ENCODE measurements at regions not wholly inside any gene's neighbourhood (a gene's known extent, or its start where the extent isn't known, plus 50 kb on each side); places are given as distances from the start of the nearest gene placed in this dataset.

DNA sequence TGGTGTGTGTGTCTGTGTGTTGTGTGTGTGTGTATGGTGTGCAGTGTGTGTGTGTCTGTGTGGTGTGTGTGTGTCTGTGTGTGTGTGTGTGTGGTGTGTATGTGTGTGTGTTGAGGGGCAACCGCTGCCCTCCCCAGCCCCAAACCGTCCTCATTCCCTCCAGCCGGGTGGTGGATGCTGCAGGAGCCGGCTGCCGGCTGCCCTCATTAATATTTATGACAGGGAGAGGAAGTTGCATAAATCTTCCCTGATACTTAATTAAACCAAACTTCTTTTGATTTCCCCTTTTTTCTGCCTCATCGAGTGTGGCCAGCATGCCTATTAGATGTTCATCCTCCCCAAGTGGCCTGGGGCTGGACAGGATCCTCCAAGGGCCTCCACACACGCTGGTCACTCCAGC is 121.4 kb upstream of the MVB12B start:
- Histone ChIP-seq H3K27ac (no peak overlapping the region), H3K27me3 (no peaks in the 10 kb centered on the region), H3K4me3 (no peak overlapping the region), H3K36me3 (no peaks in the 10 kb centered on the region), H3K4me1 (no peaks in the 10 kb centered on the region), H3K9me3 (replicated peaks) (peaks cover 12% of the 10 kb centered on the region)
- peak in 1 of 2 experiments; percentile 27 for DNase-seq

DNA sequence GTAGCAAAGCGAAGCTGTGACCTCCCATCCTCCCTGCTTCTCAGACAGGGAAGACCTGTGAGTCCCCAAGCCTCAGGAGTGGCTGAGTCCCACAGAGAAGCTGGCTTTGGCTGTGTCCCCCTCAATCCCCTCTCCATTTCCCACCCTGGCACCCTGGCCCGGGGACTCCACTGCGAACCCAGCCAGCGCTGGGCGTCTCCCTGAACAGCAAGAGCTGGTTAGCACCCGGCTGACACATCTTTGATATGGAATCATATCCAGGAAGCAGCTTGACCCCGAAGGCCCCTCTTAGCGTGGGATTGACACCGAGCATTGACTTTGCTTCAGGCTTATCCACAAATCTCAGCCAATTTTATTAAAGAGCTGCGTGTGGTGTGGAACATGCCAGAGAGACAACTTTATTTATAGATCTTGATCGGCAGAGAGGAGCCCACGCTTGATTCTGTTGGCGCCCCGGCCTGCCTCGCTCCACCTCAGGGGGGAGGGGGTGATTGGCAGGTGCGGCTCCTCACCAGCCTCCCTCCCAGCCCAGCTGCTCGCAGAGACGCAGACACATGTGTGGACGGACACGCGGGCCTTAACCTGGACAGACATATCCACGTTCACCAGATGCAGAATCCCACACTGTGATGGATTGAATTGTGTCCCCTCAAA is 120.7 kb upstream of the MVB12B start:
- Histone ChIP-seq H3K9me3 (replicated peaks) (peaks cover 6% of the 10 kb centered on the region), H3K4me3 (no peak overlapping the region), H3K27me3 (no peaks in the 10 kb centered on the region), H3K36me3 (no peaks in the 10 kb centered on the region), H3K4me1 (no peaks in the 10 kb centered on the region), H3K27ac (no peak overlapping the region)
- no peak for DNase-seq

DNA sequence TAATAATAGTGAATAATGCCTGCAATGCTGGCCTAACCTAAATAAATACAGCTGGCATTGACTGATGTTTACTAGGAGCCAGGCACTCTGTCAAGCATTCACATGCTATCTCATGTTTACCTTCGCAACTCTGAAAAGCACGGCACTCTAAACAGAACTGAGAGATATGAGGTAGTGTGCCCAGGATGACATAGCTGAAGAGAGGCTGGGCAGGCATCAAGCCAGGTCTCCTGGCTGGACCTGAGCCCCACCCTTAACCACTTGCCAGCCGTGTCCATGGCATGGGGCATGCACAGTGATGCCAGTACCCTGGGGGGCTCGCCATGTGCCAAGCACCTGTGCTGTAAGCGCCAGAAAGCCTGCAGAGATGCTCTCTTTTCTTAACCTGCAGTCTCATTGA is 119.4 kb upstream of the MVB12B start:
- Histone ChIP-seq H3K27me3 (no peaks in the 10 kb centered on the region), H3K27ac (no peak overlapping the region), H3K9me3 (replicated peaks) (no peaks in the 10 kb centered on the region), H3K36me3 (no peaks in the 10 kb centered on the region), H3K4me1 (no peaks in the 10 kb centered on the region), H3K4me3 (no peak overlapping the region)
- DNase-seq, result no peak

- no peak for DNase-seq
- Histone ChIP-seq H3K27me3 (no peaks in the 10 kb centered on the region), H3K9me3 (replicated peaks) (peaks cover under 1% of the 10 kb centered on the region; the same call in 1 of the 2 replicates), H3K36me3 (no peaks in the 10 kb centered on the region), H3K4me1 (no peaks in the 10 kb centered on the region), H3K27ac (no peak overlapping the region), H3K4me3 (no peak overlapping the region)
These were observed 118.3 kb upstream of the MVB12B start for GRCh38 chr9:126208216-126208758.

DNA sequence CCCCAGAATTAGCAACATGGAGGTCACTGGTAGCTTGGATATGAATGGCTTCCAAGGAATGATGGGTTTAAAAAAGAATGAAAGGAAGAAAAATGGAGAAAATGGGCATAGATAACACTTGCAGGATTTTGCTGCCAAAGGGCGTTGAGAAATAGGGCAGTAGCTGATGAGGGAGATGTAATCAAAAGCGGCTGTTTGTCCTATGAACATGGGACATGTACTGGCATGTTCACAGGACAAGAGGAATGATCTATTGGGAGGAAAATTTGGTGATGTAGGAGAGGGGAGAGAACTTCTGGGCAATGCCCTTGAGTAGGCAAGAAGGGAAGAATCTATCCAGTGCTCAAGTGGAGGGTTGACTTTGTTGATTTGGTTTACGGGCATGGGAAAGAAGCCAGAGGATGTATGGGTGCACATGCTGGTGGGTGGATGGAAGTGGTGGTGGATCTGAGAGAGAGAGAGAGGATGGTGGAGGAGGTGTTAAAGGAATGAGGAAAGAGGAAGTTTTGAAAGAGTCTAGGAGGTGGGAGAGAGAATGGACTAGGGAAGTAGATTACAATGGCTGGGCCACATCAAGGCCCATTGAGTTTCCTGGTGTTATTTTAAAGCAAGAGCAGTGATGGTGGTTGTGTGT is 115.1 kb upstream of the MVB12B start:
- no peaks in the 10 kb centered on the region for H3K36me3 ChIP-seq
- H3K27ac ChIP-seq, result no peak overlapping the region
- DNase-seq, result no peak
- no peak overlapping the region for H3K4me3 ChIP-seq
- no peaks in the 10 kb centered on the region for H3K4me1 ChIP-seq
- H3K27me3 ChIP-seq, result no peaks in the 10 kb centered on the region
- H3K9me3 ChIP-seq (replicated peaks), result peaks cover 14% of the 10 kb centered on the region

GRCh38 chr9:126215486-126215885 is 111.1 kb upstream of the MVB12B start:
- Histone ChIP-seq H3K27me3 (no peaks in the 10 kb centered on the region; the same call in 1 of the 2 replicates), H3K36me3 (no peaks in the 10 kb centered on the region), H3K4me3 (no peak overlapping the region), H3K4me1 (peaks cover 5% of the 10 kb centered on the region; the same call in 1 of the 2 replicates), H3K27ac (no peak overlapping the region), H3K9me3 (replicated peaks) (peaks cover 14% of the 10 kb centered on the region)
- no peak for DNase-seq

DNA sequence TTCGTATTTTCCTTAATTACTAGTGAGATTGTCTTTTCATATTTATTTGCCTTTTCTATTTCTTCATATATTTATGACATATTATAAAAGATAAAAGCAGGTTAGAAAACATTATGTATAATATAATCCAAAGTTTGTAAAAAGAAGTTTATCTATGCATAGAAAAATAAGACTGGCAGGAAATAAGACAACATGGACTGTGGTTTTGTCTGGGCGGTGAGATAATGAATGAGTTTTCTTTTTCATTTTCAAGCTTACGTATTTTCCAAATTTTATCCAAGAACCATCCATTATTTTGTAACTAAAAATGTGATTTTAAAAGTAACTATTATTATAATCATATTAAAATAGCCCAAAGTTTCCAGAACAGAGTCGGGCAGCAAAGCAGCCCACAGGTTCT is 109.8 kb upstream of the MVB12B start:
- Histone ChIP-seq H3K4me3 (no peak overlapping the region), H3K9me3 (replicated peaks) (peaks cover 24% of the 10 kb centered on the region), H3K36me3 (no peaks in the 10 kb centered on the region), H3K27me3 (no peaks in the 10 kb centered on the region; the same call in 1 of the 2 replicates), H3K4me1 (peaks cover 5% of the 10 kb centered on the region; the same call in 1 of the 2 replicates), H3K27ac (no peak overlapping the region)
- DNase-seq, result no peak

- Histone ChIP-seq H3K36me3 (no peaks in the 10 kb centered on the region), H3K9me3 (replicated peaks) (peaks cover 24% of the 10 kb centered on the region), H3K4me1 (peaks cover 5% of the 10 kb centered on the region; the same call in 1 of the 2 replicates), H3K4me3 (no peak overlapping the region), H3K27me3 (no peaks in the 10 kb centered on the region; the same call in 1 of the 2 replicates), H3K27ac (no peak overlapping the region)
- DNase-seq, result no peak
These were observed 109.4 kb upstream of the MVB12B start for GRCh38 chr9:126217250-126217653.

DNA sequence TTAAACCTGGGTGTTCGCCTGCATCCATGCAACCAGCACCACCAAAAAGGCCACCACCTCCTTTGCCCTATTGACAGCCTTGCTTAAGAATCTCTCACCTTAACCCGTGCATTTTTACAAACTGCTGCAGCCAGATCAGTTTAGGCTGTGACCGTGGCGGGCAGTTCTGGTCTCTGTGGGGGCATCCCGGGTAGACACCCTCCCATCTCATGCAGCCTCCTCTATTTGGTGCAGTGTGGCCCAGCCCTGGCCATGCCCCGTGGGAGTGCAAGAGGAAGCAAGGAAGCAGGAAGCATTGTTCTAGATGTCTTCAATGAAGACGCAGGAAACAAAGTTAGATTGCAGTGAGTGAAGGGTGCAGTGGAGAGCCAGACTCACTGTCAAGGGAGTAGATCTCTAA is 108.8 kb upstream of the MVB12B start:
- H3K36me3 ChIP-seq, result no peaks in the 10 kb centered on the region
- peaks cover 5% of the 10 kb centered on the region; the same call in 1 of the 2 replicates for H3K4me1 ChIP-seq
- H3K27me3 ChIP-seq, result no peaks in the 10 kb centered on the region; the same call in 1 of the 2 replicates
- H3K9me3 ChIP-seq (replicated peaks), result peaks cover 24% of the 10 kb centered on the region
- no peak overlapping the region for H3K27ac ChIP-seq
- no peak overlapping the region for H3K4me3 ChIP-seq
- DNase-seq, result no peak

DNA sequence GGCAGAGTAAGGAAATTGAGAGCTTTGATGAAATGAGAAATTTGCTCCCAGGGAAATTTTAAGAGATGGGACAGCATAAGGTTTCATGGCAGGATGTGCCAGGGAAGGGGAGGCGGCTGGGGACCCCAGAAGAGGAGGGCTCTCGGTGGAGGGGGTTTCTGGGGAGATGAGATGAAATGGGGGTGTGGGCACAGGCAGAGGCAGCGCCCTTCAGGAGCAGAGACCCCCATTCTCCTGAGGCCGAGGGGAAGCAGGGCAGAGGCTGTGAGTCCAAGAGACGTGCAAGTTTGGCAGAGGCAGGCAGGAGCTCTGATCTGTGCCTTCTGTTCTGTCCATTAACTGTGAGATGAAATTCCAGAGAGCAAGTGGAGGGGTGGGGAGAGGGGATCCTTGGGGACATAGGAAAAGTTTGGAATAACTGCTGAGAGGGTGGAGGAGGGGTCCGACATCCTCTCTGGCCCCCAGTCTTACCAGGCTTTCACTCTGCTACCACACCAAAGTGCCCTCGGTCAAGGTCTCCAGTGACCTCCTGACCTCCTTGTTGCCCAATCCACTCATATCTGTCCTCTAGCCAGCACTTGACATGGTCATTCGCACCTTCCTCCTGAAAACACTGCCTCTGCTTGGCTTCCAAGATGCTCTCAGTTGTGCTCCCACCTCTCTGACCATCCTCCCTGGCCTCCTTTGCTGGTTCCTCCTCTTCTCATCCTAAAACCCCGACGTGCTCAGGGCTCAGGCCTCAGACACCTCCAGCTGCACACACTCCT is 108.1 kb upstream of the MVB12B start:
- Histone ChIP-seq H3K27ac (no peak overlapping the region), H3K4me3 (no peak overlapping the region), H3K27me3 (no peaks in the 10 kb centered on the region; the same call in 1 of the 2 replicates), H3K4me1 (peaks cover 5% of the 10 kb centered on the region; the same call in 1 of the 2 replicates), H3K9me3 (replicated peaks) (peaks cover 21% of the 10 kb centered on the region), H3K36me3 (no peaks in the 10 kb centered on the region)
- DNase-seq, result no peak

DNA sequence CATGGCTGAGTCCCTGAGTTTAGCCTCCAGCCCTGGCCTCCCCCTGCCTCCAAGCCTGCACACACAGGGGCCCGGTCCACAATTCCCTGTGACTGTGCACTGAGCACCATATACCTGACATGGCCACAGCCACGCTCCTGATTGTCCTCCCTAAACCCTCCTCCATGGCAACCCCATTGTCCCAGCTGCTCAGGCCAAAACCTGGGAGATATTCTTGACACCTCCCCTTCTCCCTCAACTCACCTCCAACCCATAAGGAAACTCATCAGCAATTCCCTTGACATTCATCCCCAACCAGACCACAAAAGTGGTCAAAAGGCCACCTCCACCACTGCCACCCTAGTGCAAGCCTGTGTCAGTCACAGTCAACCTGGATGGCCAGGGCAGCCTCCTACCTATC is 107.5 kb upstream of the MVB12B start:
- H3K36me3 ChIP-seq, result no peaks in the 10 kb centered on the region
- peaks cover 16% of the 10 kb centered on the region for H3K9me3 ChIP-seq (replicated peaks)
- no peak for DNase-seq
- no peak overlapping the region for H3K27ac ChIP-seq
- H3K27me3 ChIP-seq, result no peaks in the 10 kb centered on the region; the same call in 1 of the 2 replicates
- H3K4me3 ChIP-seq, result no peak overlapping the region
- peaks cover 5% of the 10 kb centered on the region; the same call in 1 of the 2 replicates for H3K4me1 ChIP-seq

GRCh38 chr9:126219648-126220063 is 107.0 kb upstream of the MVB12B start:
- no peak overlapping the region for H3K27ac ChIP-seq
- no peaks in the 10 kb centered on the region; the same call in 1 of the 2 replicates for H3K27me3 ChIP-seq
- DNase-seq, result peak; percentile 62 to 71
- H3K4me3 ChIP-seq, result no peak overlapping the region
- H3K4me1 ChIP-seq, result peaks cover 5% of the 10 kb centered on the region; the same call in 1 of the 2 replicates
- no peaks in the 10 kb centered on the region for H3K36me3 ChIP-seq
- peaks cover 16% of the 10 kb centered on the region for H3K9me3 ChIP-seq (replicated peaks)

- H3K9me3 ChIP-seq (replicated peaks), result peaks cover 11% of the 10 kb centered on the region
- H3K27ac ChIP-seq, result no peak overlapping the region
- no peak overlapping the region for H3K4me3 ChIP-seq
- H3K4me1 ChIP-seq, result peaks cover 5% of the 10 kb centered on the region; the same call in 1 of the 2 replicates
- no peak for DNase-seq
- H3K27me3 ChIP-seq, result no peaks in the 10 kb centered on the region; the same call in 1 of the 2 replicates
- H3K36me3 ChIP-seq, result no peaks in the 10 kb centered on the region
These were observed 105.1 kb upstream of the MVB12B start for GRCh38 chr9:126221480-126221879.

GRCh38 chr9:126222363-126222834 is 104.2 kb upstream of the MVB12B start:
- H3K27me3 ChIP-seq, result no peaks in the 10 kb centered on the region; the same call in 1 of the 2 replicates
- no peak for DNase-seq
- H3K36me3 ChIP-seq, result no peaks in the 10 kb centered on the region
- H3K4me3 ChIP-seq, result no peak overlapping the region
- peaks cover 10% of the 10 kb centered on the region; the same call in 1 of the 2 replicates for H3K9me3 ChIP-seq (replicated peaks)
- H3K27ac ChIP-seq, result no peak overlapping the region
- peaks cover 5% of the 10 kb centered on the region; the same call in 1 of the 2 replicates for H3K4me1 ChIP-seq

All from SJCRH30 (cell line).